ENCODE measurements at regions not wholly inside any gene's neighbourhood (a gene's known extent, or its start where the extent isn't known, plus 50 kb on each side); places are given as distances from the start of the nearest gene placed in this dataset.
"Not testable (repeated sequence)": the region's sequence is repeated elsewhere in the genome, so short reads cannot be mapped to it uniquely, and the experiment has no call there.

GRCh38 chr16:18230505-18230904 is 106.0 kb downstream of the NPIPA8 start:
- TF ChIP-seq EZH2phosphoT487 (IDR thresholded peaks at IDR 0.05; ENCODE audit: borderline replicate concordance, low read length); CTCF (IDR thresholded peaks at IDR 0.05; ENCODE audit: low read depth, low read length, poor library complexity, severe bottlenecking): not testable (repeated sequence)
